ENCODE measurements at regions not wholly inside any gene's neighbourhood (a gene's known extent, or its start where the extent isn't known, plus 50 kb on each side); places are given as distances from the start of the nearest gene placed in this dataset.

DNA sequence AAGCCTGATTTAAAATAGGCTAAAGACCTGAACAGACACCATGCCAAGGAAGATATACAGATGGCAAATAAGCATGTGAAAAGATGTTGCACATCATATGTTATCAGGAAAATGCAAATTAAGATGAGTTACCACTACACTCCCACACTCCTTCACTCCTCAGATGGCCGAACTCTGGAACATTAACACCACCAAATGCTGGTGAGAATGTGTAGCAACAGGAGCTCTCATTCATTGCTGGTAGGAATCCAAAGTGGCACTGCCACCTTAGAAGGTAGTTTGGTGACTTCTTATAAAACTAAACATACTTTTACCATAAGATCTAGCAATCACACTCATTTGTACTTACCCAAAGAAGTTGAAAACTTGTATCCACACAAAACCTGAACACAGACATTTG, 2047.3 kb downstream of the LRRC4C start:
- FAIRE-seq (no peak), ATAC-seq (no peak), DNase-seq (ENCODE audit: low spot score) (no peak)
- Histone ChIP-seq H3K4me2 (ENCODE audit: low read depth, low read length) (no peak overlapping the region), H3K4me1 (ENCODE audit: insufficient read depth, low read length) (no peaks in the 10 kb centered on the region), H3K9ac (ENCODE audit: insufficient read depth, low read depth, low read length) (no peak overlapping the region), H3K36me3 (replicated peaks in 1 of 2; ENCODE audit: control insufficient read depth in 1 of 2, insufficient read depth in 2 of 2, low read length in 2 of 2) (no peaks in the 10 kb centered on the region), H3K9me3 (ENCODE audit: low read length) (peaks cover 23% of the 10 kb centered on the region; the same call in 1 of the 2 replicates), H4K20me1 (ENCODE audit: insufficient read depth, low read length) (no peaks in the 10 kb centered on the region), H2AFZ (ENCODE audit: low read length) (no peak overlapping the region), H3K79me2 (ENCODE audit: insufficient read depth, low read length) (no peaks in the 10 kb centered on the region), H3K27me3 (ENCODE audit: control insufficient read depth in 1 of 2, insufficient read depth in 2 of 2, low read length in 2 of 2) (no peaks in the 10 kb centered on the region), H3K27ac (ENCODE audit: extremely low read length, insufficient read depth, low read length) (no peak overlapping the region), H3K4me3 (replicated peaks in 1 of 3; ENCODE audit: insufficient read depth in 1 of 3, low read depth in 2 of 3, low read length in 3 of 3) (no peak overlapping the region)
- BruUV-seq (replicated peaks), result no TSS peak
- 0% methylated on average over 1 of the region's 1 CpG for WGBS (ENCODE audit: low lambda C conversion rate)
- in situ Hi-C loops (cut with HindIII; ENCODE audit: extremely low pct_ligation_motif_present, low pct_unique_long_range_greater_than_20kb) (no loop called here), intact Hi-C loops (cut with micrococcal nuclease; ENCODE audit: unreplicated experiment) (no loop called here)
- TF ChIP-seq ZNF558 (CRISPR knock-in tag; IDR thresholded peaks at IDR 0.05; ENCODE audit: borderline replicate concordance) (no peak), RCOR2 (CRISPR knock-in tag; IDR thresholded peaks at IDR 0.05) (no peak), RAD21 (CRISPR knock-in tag; IDR thresholded peaks at IDR 0.05) (no peak), RXRB (CRISPR knock-in tag; IDR thresholded peaks at IDR 0.05; ENCODE audit: borderline replicate concordance) (no peak), ZSCAN30 (CRISPR knock-in tag; IDR thresholded peaks at IDR 0.05) (no peak), SAFB2 (CRISPR knock-in tag; IDR thresholded peaks at IDR 0.05; ENCODE audit: borderline replicate concordance, low read depth) (no peak), TBX3 (IDR thresholded peaks at IDR 0.05; ENCODE audit: borderline replicate concordance) (no peak), POLR2AphosphoS5 (IDR thresholded peaks at IDR 0.05; ENCODE audit: low read depth, low read length) (no peak), CENPX (CRISPR knock-in tag; IDR thresholded peaks at IDR 0.05) (no peak), CBFB (CRISPR knock-in tag; IDR thresholded peaks at IDR 0.05) (no peak)
- CTCF ChIA-PET (ENCODE audit: low intra/inter-chr PET ratio, low total read pairs), result no interaction called here
- POLR2A ChIA-PET, result no interaction called here

DNA sequence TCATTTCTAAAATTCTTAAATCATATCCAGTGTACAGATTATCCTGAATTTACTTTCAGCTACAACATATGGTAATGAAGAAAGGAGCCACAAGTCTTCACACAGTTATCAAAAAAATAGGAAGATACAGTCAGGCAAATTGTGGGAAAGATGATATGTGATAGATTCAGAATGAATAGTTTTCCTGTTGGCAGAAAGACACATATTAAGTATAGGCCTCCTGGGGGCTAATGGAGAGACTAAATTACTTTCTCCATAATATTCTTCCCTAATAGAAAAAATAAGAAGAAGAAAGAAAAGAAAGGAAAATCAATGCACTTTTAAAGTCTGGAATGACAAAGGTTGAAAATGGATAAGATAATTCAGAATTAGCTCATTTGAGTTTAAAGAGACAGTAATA, 2073.5 kb downstream of the LRRC4C start:
- intact Hi-C loops (cut with micrococcal nuclease; ENCODE audit: unreplicated experiment), result no loop called here
- CTCF ChIA-PET (ENCODE audit: low intra/inter-chr PET ratio, low total read pairs), result no interaction called here
- H3K4me1 ChIP-seq (ENCODE audit: insufficient read depth, low read length), result no peaks in the 10 kb centered on the region

More for the DNA sequence above, 2073.5 kb downstream of the LRRC4C start:
- Histone ChIP-seq H3K4me3 (replicated peaks in 1 of 3; ENCODE audit: insufficient read depth in 1 of 3, low read depth in 2 of 3, low read length in 3 of 3) (no peak overlapping the region), H3K9me3 (ENCODE audit: low read length) (peaks cover 30% of the 10 kb centered on the region), H3K79me2 (ENCODE audit: insufficient read depth, low read length) (no peaks in the 10 kb centered on the region), H3K27me3 (ENCODE audit: control insufficient read depth in 1 of 2, insufficient read depth in 2 of 2, low read length in 2 of 2) (no peaks in the 10 kb centered on the region), H4K20me1 (ENCODE audit: insufficient read depth, low read length) (no peaks in the 10 kb centered on the region), H2AFZ (ENCODE audit: low read length) (no peak overlapping the region), H3K9ac (ENCODE audit: insufficient read depth, low read depth, low read length) (no peak overlapping the region), H3K36me3 (replicated peaks in 1 of 2; ENCODE audit: control insufficient read depth in 1 of 2, insufficient read depth in 2 of 2, low read length in 2 of 2) (no peaks in the 10 kb centered on the region), H3K4me2 (ENCODE audit: low read depth, low read length) (no peak overlapping the region), H3K27ac (ENCODE audit: extremely low read length, insufficient read depth, low read length) (no peak overlapping the region)
- POLR2A ChIA-PET, result no interaction called here
- in situ Hi-C loops (cut with HindIII; ENCODE audit: extremely low pct_ligation_motif_present, low pct_unique_long_range_greater_than_20kb), result no loop called here
- ATAC-seq, result no peak
- no peak for FAIRE-seq
- TF ChIP-seq ZNF468 (CRISPR knock-in tag; IDR thresholded peaks at IDR 0.05), result no peak
- TF ChIP-seq CHD2 (IDR thresholded peaks at IDR 0.05; ENCODE audit: low read depth, low read length), result no peak
- no peak for TF ChIP-seq SP5 (CRISPR knock-in tag; IDR thresholded peaks at IDR 0.05; ENCODE audit: borderline replicate concordance, low read depth)
- no peak for TF ChIP-seq KDM6A (CRISPR knock-in tag; IDR thresholded peaks at IDR 0.05; ENCODE audit: low read depth)
- no peak for TF ChIP-seq NR1H2 (CRISPR knock-in tag; IDR thresholded peaks at IDR 0.05; ENCODE audit: borderline replicate concordance, low read depth)
- no peak for TF ChIP-seq RNF2 (conservative IDR thresholded peaks at IDR 0.05; ENCODE audit: low read depth)
- no peak for TF ChIP-seq NFE2L2 (IDR thresholded peaks at IDR 0.05; ENCODE audit: low read length)
- no peak for TF ChIP-seq FOXK2 (IDR thresholded peaks at IDR 0.05)
- TF ChIP-seq CBFB (CRISPR knock-in tag; IDR thresholded peaks at IDR 0.05), result no peak
- TF ChIP-seq, protein P1, sequence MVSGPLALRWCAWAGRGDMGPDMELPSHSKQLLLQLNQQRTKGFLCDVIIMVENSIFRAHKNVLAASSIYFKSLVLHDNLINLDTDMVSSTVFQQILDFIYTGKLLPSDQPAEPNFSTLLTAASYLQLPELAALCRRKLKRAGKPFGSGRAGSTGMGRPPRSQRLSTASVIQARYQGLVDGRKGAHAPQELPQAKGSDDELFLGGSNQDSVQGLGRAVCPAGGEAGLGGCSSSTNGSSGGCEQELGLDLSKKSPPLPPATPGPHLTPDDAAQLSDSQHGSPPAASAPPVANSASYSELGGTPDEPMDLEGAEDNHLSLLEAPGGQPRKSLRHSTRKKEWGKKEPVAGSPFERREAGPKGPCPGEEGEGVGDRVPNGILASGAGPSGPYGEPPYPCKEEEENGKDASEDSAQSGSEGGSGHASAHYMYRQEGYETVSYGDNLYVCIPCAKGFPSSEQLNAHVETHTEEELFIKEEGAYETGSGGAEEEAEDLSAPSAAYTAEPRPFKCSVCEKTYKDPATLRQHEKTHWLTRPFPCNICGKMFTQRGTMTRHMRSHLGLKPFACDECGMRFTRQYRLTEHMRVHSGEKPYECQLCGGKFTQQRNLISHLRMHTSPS (CRISPR knock-in tag; IDR thresholded peaks at IDR 0.05; ENCODE audit: low read depth), result no peak
- no peak for TF ChIP-seq SRF (IDR thresholded peaks at IDR 0.05; ENCODE audit: low read depth, low read length)
- TF ChIP-seq, protein P2, sequence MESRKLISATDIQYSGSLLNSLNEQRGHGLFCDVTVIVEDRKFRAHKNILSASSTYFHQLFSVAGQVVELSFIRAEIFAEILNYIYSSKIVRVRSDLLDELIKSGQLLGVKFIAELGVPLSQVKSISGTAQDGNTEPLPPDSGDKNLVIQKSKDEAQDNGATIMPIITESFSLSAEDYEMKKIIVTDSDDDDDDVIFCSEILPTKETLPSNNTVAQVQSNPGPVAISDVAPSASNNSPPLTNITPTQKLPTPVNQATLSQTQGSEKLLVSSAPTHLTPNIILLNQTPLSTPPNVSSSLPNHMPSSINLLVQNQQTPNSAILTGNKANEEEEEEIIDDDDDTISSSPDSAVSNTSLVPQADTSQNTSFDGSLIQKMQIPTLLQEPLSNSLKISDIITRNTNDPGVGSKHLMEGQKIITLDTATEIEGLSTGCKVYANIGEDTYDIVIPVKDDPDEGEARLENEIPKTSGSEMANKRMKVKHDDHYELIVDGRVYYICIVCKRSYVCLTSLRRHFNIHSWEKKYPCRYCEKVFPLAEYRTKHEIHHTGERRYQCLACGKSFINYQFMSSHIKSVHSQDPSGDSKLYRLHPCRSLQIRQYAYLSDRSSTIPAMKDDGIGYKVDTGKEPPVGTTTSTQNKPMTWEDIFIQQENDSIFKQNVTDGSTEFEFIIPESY (CRISPR knock-in tag; IDR thresholded peaks at IDR 0.05), result no peak
- no TSS peak for BruUV-seq (replicated peaks)
- no peak for DNase-seq (ENCODE audit: low spot score)

Data from HepG2 (cell line).